ENCODE measurements at regions not wholly inside any gene's neighbourhood (a gene's known extent, or its start where the extent isn't known, plus 50 kb on each side); places are given as distances from the start of the nearest gene placed in this dataset.

GRCh38 chr1:10942542-10942912 is 69.9 kb upstream of the TARDBP start:
- no peak overlapping the region for H3K4me3 Mint-ChIP-seq
- no peak overlapping the region for H3K27ac Mint-ChIP-seq
- peaks cover 8 to 14% of the 10 kb centered on the region in 2 experiments for H3K27me3 ChIP-seq (ENCODE audit: control insufficient read depth in 1 of 2, insufficient read depth in 2 of 2, low read length in 2 of 2)
- ChIA-PET CTCF (interaction anchor here (0.6 to 1.6 kb wide), 5 partner anchors 23 to 625 kb away, joined by 3 to 7 read pairs (median 3); no protein-coding TSS in a partner anchor), POLR2A (no interaction called here)
- H3K27me3 Mint-ChIP-seq = peaks cover 53% of the 10 kb centered on the region
- no peaks in the 10 kb centered on the region for H3K36me3 ChIP-seq (ENCODE audit: insufficient read depth, low read length)
- DNase-seq (no peak), ATAC-seq (ENCODE audit: poor library complexity) (no peak)
- no peak overlapping the region for H3K4me3 ChIP-seq (ENCODE audit: low read length)
- H3K4me1 ChIP-seq (ENCODE audit: insufficient read depth, low read length) = peaks cover 37% of the 10 kb centered on the region
- H3K4me1 Mint-ChIP-seq (ENCODE audit: low read depth) = peaks cover 34% of the 10 kb centered on the region
- H3K36me3 Mint-ChIP-seq (ENCODE audit: low read depth) = no peaks in the 10 kb centered on the region
- intact Hi-C loops (cut with DNase I, micrococcal nuclease) = loop anchor here (2.0 to 5.0 kb wide), 4 partner anchors 75 to 446 kb away; no protein-coding TSS in a partner anchor
- H3K9me3 Mint-ChIP-seq = no peaks in the 10 kb centered on the region
- H3K9me3 ChIP-seq (ENCODE audit: control insufficient read depth in 1 of 2, insufficient read depth in 1 of 2, low read length in 2 of 2) = peaks cover 0 to 3% of the 10 kb centered on the region in 2 experiments
- no peak overlapping the region for H3K27ac ChIP-seq (ENCODE audit: low read depth in 1 of 2, low read length in 2 of 2)
- no peak for TF ChIP-seq CTCF (IDR thresholded peaks at IDR 0.05)

GRCh38 chr1:10943041-10943440 is 69.4 kb upstream of the TARDBP start:
- POLR2A ChIA-PET = no interaction called here
- CTCF ChIA-PET = interaction anchor here (1.6 kb wide), 1 partner anchor 25 kb away, joined by 3 read pairs; no protein-coding TSS in a partner anchor
- no peaks in the 10 kb centered on the region for H3K9me3 Mint-ChIP-seq
- peaks cover 0 to 3% of the 10 kb centered on the region in 2 experiments for H3K9me3 ChIP-seq (ENCODE audit: control insufficient read depth in 1 of 2, insufficient read depth in 1 of 2, low read length in 2 of 2)
- peaks cover 53% of the 10 kb centered on the region for H3K27me3 Mint-ChIP-seq
- peaks cover 33% of the 10 kb centered on the region for H3K4me1 ChIP-seq (ENCODE audit: insufficient read depth, low read length)
- intact Hi-C loops (cut with DNase I, micrococcal nuclease) = loop anchor here (2.0 to 5.0 kb wide), 4 partner anchors 76 to 446 kb away; no protein-coding TSS in a partner anchor
- no peak overlapping the region for H3K27ac ChIP-seq (ENCODE audit: low read depth in 1 of 2, low read length in 2 of 2)
- DNase-seq (no peak), ATAC-seq (ENCODE audit: poor library complexity) (no peak)
- no peak overlapping the region for H3K27ac Mint-ChIP-seq
- no peak for TF ChIP-seq CTCF (IDR thresholded peaks at IDR 0.05)
- H3K27me3 ChIP-seq (ENCODE audit: control insufficient read depth in 1 of 2, insufficient read depth in 2 of 2, low read length in 2 of 2) = peaks cover 8 to 14% of the 10 kb centered on the region in 2 experiments
- H3K4me3 ChIP-seq (ENCODE audit: low read length) = no peak overlapping the region
- H3K36me3 ChIP-seq (ENCODE audit: insufficient read depth, low read length) = no peaks in the 10 kb centered on the region
- H3K4me1 Mint-ChIP-seq (ENCODE audit: low read depth) = peaks cover 30% of the 10 kb centered on the region
- H3K4me3 Mint-ChIP-seq = no peak overlapping the region
- no peaks in the 10 kb centered on the region for H3K36me3 Mint-ChIP-seq (ENCODE audit: low read depth)

GRCh38 chr1:10943991-10944730 is 68.3 kb upstream of the TARDBP start:
- POLR2A ChIA-PET = no interaction called here
- no peak overlapping the region for H3K27ac Mint-ChIP-seq
- H3K27me3 Mint-ChIP-seq = peaks cover 52% of the 10 kb centered on the region
- H3K4me1 ChIP-seq (ENCODE audit: insufficient read depth, low read length) = peaks cover 31% of the 10 kb centered on the region
- CTCF ChIA-PET = no interaction called here
- H3K9me3 ChIP-seq (ENCODE audit: control insufficient read depth in 1 of 2, insufficient read depth in 1 of 2, low read length in 2 of 2) = no peaks in the 10 kb centered on the region
- no peak for DNase-seq
- H3K27ac ChIP-seq (ENCODE audit: low read depth in 1 of 2, low read length in 2 of 2) = no peak overlapping the region
- peaks cover 8 to 14% of the 10 kb centered on the region in 2 experiments for H3K27me3 ChIP-seq (ENCODE audit: control insufficient read depth in 1 of 2, insufficient read depth in 2 of 2, low read length in 2 of 2)
- no peaks in the 10 kb centered on the region for H3K36me3 Mint-ChIP-seq (ENCODE audit: low read depth)
- intact Hi-C loops (cut with DNase I, micrococcal nuclease) = loop anchor here (2.0 to 5.0 kb wide), 4 partner anchors 77 to 447 kb away; no protein-coding TSS in a partner anchor
- peaks cover 24% of the 10 kb centered on the region for H3K4me1 Mint-ChIP-seq (ENCODE audit: low read depth)
- H3K4me3 Mint-ChIP-seq = no peak overlapping the region
- ATAC-seq (ENCODE audit: poor library complexity) = no peak
- no peak for TF ChIP-seq CTCF (IDR thresholded peaks at IDR 0.05)
- H3K9me3 Mint-ChIP-seq = no peaks in the 10 kb centered on the region
- H3K4me3 ChIP-seq (ENCODE audit: low read length) = no peak overlapping the region
- no peaks in the 10 kb centered on the region for H3K36me3 ChIP-seq (ENCODE audit: insufficient read depth, low read length)

Measured in CD4-positive, alpha-beta T cell (primary cell).